Stimulated activated CD4-positive, alpha-beta T cell treated with anti-CD3 and anti-CD28 coated beads, TNF-alpha, amount 100 ng/mL, for 24 hours (primary cell): ENCODE measurements at regions not wholly inside any gene's neighbourhood (a gene's known extent, or its start where the extent isn't known, plus 50 kb on each side); places are given as distances from the start of the nearest gene placed in this dataset.
"Not testable (repeated sequence)": the region's sequence is repeated elsewhere in the genome, so short reads cannot be mapped to it uniquely, and the experiment has no call there.

Source experiments
- DNase-seq, 3 experiments: peaks; one replicate each; pipeline ENCODE4 v3.0.0-alpha.2; 2020; ENCODE audit warnings: low read depth in 3 of 3

DNA sequence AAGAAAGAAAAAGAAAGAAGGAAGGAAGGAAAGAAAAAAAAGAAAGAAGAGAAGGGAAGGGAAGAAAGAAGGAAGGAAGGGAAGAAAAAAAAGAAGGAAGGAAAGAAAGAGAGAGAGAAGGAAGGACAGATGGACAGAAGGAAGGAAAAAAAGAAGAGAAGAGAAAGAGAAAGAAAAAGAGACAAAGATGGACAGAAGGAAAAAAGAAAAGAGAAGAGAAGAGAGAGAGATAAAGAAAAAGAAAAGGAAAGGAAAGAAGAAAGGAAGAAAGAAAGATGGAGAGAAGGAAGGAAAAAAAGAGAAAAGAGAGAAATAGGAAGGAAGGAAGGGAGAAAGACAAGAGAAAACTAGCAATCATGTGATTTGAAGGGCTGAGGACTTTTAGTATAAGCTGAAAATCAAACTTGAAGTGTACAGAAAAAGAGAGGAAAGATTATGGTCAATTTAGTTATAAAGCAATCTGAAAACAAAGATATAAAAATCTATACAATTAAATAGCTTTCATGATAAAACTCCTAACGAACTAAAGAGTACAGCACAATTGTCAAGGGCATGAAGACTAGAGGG, 115.3 kb downstream of the LTN1 start:
- DNase-seq = no peak

DNA sequence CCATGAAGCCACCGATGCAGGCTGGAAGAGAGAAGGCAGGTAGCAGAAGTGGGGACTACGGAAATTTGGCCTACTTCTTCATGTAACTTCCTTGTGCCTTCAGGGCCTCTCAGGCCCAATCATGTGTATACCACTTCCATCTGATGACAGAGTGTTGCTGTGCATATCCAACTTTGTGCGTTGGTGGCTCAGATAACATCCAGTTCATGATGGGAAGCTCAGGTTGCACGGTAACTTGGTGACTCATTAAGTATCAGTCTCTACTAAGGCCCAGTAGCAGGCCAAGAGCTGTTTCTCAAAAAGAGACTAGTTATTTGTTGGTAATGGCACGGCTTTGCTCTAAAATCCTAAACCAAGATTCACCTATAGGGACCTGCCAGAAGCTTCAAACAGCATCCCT, 117.6 kb downstream of the LTN1 start:
- DNase-seq = no peak

DNA sequence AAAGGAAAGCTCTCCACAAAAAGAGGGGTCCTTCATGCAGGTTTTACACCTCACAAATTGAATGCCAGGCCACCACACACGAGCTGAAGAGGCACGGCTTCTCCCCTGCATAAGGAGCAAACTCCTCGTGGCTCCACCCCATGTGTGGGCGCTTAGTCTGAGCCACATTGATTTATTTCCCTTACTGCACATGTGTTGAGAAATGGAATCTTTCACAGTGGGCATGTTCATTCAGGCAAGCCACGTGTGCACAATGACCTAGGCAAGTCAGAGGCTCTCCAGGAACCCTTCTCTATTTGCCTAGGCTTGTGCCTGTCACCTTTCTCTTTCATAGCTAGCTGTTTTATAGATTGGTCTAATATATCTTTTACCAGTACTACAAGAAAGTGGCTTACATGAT, 120.5 kb downstream of the LTN1 start:
- DNase-seq = no peak

DNA sequence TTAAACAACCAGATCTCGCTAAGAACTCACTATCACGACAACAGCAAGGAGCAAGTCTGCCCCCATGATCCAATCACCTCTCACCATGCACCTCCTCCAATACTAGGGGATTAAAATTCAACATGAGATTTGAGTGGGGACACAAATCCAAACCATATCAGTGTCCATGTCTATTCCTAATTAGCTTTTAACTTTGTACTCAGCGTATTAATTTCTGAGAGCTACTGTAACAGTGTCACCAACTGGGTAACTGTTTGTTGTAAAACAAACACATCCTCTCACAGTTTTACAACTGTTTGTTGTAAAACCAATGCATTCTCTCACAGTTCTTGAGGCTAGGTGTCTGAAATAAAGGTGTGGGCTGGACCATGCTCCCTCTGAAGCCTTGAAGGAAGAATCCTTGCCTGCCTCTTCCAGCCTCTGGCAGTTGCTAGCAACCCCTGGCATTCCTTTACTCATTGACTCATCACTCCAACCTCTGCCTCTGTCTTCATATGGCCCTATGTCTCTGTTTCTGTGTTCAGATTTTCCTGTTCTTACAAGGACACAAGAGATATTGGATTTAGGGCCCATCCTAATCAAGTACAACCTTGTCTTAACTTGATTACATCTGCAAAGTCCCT, 121.2 kb downstream of the LTN1 start:
- DNase-seq = no peak

DNA sequence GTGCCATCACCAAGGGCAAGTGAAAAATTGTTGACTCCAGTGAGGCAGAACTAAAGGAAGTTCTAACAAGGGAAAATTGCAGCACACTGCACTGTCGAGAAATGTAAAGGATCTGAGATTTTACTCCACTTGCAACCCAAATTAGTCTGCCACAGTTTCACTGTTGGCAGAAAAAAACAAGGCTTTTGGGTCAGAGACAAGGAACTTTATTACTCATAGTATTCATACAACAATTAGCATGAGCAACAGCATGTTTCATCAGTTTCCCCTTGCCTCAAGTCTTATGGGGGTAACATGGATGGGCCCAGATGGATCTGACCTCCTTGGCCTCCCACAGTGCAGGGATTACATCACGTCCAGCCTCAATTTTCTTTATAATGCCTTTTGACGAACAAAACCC, 125.3 kb downstream of the LTN1 start:
- DNase-seq = no peak

DNA sequence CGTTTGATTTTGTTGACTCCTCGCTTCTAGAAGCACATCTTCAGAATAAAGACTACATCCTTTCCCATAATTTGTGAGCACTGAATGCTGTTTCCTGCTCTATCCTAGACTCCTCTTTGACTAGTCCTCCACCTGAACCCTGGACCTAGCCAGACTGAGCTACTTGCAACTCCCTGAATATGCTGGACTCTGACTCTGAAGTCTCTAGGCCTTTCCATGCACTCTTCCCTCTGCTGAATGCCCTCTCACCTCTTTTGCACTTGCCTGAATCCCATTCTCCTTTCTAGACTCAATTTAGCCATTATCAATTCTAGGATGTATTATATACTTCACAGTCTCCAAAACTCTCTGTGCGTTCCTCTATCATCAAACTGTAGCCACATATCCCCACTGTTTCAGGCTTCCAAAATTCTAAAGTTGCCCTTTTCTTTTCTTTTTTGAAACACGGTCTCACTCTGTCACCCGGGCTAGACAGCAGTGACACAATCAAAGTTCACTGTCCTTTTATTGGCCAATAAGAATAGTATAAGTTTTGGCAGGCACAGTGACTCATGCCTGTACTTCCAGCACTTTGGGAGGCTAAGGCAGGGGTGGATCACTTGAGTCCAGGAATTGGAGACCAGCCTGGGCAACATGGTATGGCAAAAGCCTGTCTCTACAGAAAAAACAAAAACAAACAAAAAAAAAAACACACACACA, 127.0 kb downstream of the LTN1 start:
- no peak for DNase-seq

DNA sequence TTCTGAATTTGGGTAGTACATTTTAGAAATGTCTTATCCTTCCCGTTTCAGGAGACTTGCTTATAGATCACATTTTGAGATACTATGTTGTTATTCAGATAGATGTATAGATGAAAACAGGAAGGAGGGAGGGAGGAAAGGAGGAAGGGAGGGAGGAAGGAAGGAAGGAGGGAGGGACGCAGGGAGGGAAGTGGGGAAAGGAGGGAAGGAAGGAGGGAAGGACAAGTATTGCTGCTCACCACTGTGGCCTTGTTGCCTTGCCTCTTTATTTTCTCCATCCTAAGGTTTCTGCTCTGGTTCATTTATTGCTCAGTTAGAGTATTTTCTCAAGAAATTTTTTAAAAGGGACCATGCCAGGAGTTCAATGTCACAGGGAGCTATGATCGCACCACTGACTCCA, 134.3 kb downstream of the LTN1 start:
- DNase-seq = no peak

DNA sequence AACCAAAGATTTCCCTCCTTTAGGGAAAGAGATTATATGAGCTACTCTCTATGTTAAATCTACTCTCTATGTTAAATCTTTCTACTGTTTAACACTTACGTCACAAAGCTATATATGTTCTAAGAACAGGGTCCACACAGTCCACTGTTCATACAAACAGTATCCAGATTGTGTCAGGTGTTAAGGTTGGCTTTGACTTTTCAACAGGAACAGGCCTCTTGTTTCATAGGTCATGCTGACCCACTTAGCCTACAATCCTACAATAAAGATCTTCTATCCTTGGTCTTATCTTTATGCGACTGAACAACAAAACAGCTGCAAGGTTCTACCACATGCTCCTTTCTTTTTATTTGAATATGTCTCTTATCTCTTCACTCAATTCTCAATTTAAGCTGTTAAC, 134.9 kb downstream of the LTN1 start:
- DNase-seq = no peak

DNA sequence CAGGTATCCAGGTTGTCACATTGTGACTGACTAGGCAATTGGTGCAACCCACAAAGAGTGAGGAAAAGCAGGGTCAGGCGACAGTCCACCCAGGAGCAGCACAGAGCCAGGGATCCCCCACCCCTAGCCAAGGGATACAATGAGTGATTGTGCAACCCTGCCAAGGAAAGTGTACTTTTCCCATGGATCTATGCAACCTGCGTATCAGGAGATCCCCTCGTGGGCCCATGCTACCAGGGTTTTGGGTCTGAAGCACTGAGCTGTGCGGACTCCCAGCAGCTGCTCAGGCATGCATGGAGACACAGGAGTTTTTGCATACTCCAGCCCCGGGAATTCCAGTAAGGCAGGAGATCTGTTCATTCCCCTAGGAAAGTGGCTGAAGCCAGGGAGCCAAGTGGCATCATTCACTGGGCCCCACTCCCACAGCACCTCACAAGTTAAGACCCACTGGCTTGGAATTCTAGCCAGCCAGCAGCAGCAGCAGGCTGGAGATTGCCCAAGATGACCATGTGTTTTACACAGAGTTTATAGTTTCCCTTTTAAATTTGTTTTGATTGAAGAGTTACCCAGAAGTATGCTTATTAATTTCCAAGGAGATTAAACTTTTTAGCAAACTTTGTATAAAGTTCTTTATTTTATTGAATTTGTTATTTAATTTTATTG, 136.0 kb downstream of the LTN1 start:
- DNase-seq = no peak

DNA sequence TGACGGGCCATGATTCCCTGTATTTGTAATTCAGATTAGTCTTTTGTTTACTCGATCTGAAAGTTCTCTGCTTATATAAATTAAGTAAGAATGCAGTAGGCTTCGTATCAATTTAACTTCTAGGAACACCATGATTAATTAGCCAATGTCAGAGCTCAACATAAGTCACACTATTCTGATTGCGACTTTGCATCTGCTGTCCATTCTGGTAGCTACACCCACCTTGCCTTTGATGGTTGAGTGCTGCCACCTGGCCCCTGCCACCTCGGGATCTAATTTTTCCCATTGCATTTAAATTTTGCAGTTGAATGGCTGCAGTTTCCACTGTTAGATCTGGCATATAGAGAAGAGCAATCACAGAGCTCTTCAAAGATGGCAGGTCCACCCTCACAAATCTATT, 140.0 kb downstream of the LTN1 start:
- DNase-seq = no peak

DNA sequence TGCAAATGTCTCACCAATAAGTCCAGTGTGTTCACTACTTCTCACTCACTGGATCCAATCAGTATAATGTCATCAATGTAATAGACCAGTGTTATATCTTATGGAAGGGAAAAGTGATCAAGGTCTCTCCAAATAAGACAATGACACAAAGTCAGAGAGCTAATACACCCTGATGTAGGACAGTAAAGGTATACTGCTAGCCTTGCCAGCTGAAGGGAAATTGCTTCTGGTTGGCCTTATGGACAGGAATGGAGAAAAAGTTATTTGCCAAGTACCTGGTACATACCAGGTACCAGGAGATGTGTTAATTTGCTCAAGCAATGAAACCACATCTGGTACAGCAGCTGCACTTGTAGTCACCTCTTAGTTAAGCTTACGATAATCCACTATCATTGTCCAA, 141.0 kb downstream of the LTN1 start:
- DNase-seq = no peak

DNA sequence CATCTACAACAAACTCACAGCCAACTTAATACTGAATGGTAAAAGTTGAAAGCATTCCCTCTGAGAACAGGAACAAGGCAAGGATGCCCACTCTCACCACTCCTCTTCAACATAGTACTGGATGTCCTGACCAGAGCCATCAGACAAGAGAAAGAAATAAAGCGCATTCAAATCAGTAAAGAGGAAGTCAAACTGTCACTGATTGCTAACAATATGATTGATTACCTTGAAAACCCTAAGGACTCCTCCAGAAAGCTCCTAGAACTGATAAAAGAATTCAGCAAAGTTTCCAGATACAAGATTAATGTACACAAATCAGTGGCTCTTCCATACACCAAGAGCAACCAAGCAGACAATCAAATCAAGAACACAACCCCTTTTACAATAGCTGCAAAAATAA, 153.4 kb downstream of the LTN1 start:
- DNase-seq = not testable (repeated sequence)

DNA sequence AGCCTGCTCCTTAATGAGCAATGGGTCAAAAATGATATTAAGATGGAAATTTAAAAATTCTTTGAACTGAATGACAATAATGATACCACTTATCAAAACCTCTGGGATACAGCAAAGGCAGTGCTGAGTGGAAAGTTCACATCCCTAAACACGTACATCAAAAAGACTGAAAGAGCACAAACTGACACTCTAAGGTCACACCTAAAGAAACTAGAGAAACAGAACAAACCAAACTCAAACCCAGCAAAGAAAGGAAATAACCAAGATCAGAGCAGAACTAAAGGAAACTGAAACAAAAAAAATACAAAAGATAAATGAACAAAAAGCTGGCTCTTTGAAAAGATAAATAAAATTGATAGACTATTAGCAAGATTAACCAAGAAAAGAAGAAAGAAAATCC, 155.3 kb downstream of the LTN1 start:
- DNase-seq = not testable (repeated sequence)

DNA sequence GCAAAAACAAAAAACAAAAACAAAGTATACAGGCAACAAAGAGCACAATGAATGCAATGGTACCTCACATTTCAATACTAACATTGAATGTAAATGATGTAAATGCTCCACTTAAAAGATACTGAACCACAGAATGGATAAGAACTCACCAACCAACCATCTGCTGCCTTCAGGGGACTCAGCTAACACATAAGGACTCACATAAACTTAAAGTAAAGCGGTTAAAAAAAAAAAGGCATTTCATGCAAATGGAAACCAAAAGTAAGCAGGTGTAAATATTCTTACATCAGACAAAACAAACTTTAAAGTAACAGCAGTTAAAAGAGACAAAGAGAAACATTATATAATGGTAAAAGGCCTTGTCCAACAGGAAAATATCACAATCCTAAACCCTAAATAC, 156.1 kb downstream of the LTN1 start:
- DNase-seq = not testable (repeated sequence)

DNA sequence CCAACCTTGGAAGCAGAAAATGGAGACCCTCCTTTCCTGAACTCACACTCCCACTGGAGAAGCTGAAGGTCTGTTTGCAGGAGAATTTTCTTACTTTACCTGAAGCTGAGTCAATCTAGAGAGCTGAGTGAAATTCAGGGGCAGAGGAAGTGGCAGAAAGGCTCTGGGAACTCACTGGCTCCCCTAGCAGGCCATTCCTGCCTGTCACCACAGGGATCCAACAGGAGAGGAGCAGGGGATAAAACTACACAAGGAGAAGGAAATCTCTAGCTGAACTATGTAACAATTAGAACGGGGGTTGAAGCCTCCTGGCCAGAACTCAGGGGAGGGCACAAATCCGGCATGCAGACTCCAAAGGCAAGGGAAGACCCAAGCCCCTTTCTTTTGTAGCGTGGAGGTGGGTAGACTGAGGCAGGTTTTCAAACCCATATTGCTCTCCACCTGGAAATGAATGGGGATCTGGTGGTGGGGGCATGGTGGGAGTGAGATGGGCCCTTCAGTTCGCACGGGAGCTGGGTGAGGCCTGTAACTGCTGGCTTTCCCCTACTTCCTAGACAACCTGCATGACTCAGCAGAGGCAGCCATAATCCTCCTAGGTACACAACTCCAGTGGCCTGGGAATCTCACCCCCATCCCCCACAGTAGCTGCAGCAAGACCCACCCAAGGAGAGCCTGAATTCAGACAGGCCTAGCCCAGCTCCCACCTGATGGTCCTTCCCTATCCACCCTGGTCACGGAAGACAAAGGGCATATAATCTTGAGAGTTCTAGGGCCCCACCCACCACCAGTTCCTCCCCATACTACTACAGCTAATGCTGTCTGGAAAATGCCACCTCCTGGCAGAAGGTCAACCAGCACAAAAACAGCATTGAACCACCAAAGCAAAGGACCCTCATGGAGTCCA, 158.1 kb downstream of the LTN1 start:
- DNase-seq = no peak

DNA sequence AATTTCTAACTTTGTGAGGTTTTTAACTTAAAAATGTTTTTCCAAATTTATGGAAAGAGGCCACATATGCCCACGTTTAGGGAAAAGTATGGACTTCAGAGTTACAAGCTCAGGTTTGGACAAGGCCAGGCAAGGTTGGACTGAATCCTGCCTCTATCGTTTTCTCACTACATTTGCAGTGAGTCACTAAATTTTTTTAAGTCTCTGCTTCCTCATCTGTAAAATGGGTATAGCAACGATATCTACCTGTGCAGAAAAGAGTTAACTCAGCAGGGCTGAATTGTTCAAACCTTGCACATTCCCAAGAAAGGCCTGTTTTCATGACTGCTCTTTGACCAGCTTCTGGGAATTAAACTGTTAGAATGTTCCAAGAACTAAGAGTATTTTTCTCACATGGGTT, 159.1 kb downstream of the LTN1 start:
- no peak for DNase-seq

DNA sequence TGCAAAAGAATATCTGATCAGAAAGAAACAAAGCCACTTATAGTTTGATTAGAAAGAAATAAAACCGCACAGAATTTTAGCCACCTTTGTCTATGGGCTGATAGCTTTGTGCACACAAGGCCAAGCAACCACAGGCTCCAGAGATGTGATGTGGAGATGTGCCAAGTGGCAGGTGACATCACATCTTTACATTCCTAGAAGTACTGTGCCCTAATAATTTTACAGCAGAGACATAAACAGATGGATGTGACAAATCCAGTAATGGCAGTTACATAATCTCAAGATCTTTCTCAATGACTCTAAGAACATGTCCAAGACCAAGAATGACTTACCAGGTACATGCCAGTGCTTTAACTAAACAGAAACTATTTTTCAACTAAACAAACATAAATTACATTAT, 159.5 kb downstream of the LTN1 start:
- DNase-seq = no peak

DNA sequence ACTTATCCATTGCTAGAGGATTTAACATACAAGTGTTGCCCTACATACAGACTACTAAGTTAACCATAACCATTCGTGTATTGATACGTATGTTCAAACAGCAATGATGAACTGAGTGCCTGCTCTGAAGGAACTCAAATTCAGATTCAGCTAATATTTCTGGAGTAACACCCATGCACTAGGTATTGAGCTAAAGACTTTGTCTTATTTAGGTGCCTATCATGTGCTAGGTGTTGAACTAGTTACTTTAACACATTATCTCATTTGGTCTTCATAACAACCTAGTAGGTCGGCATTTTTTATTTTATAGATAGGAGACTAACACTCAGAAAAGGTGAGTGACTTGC, 160.0 kb downstream of the LTN1 start:
- DNase-seq = no peak

DNA sequence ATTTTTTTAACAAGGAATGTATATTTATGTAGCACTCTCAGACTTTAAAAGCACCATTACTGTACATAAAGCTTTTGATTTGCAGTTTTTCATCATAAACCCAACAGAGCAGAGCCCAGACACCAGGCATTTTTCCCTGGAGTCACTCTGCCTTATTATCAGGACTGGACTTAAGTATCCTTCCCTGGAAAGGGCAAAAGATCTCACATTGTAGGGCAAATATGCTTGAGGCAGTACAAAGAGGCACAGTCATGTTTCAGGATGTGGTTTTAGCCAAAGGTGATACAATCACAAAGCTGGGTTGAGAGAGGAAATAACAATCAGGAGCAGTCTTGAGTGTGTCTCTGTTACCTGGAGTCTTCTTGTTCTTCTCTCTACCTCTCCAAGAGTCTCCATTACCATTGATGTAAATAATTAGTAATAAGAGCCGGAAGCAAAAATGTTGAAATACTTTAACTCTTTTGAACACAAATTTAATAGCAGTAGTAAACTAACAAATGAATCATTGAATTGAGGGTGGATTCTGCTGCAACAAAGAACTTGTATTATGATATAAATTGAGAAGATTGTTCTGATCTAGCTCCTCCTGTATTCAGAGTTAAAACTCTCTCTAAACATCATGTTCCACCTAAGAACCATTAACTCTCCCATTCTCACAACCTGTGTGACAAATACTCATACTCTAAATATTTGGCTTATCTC, 160.5 kb downstream of the LTN1 start:
- no peak for DNase-seq

DNA sequence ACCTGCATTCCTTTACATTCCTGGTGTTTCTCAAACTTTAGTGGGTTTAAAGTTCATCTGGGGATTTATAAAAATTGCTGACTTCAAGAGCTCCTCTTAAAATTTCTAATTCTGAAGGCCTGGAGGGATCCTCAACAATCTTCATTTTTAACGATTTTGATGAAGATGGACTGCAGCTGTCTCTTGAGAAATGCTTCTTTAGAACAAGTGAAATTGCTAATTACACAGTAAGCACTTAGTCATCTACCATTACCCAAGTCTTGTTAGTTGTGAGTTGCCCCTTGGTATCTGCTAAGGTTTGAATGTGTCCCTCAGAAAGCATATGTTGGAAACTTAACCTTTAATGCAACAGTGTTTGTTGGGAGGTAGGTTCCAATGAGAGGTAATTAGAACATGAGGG, 163.7 kb downstream of the LTN1 start:
- DNase-seq = no peak

DNA sequence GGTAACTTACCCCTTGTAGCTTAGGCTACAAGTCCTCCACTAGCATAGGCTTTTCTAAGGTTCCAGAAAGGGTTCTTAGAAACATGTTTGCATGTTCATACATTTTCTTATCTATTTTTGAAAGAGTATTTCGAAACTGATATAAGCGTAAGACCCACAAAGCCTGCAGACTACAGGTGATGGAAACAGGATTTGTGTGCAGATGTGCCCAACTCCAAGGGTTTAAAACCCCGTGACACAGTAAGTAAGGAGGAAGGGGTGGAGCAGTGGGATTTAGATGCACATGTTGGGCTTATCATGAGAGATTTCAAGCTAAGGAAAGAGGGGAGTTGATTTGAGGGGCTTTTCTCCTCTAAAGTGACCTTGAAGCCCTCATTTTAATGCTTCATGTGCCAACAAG, 164.7 kb downstream of the LTN1 start:
- DNase-seq = no peak

DNA sequence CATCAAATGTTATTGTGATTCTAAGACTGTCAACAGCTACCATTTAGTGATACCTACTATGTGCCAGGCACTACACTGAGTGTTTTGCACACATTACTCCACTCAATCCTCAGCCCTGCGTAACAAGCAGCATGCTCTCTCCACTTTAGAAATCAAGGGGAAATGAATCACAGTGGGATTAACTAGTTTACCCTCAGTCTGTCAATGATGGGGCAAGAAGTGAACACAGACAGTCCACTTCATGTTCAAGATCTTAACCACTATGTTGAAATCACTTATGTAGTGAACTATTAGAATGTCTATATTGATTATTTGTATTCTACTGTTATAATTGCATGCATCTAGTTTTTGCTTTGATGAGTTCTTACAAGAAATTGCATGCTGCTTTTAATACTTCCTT, 165.3 kb downstream of the LTN1 start:
- no peak for DNase-seq
